Neural progenitor cell (in vitro differentiated cells): ENCODE measurements at regions not wholly inside any gene's neighbourhood (a gene's known extent, or its start where the extent isn't known, plus 50 kb on each side); places are given as distances from the start of the nearest gene placed in this dataset.

Experiments used
- DNase-seq: peaks from one replicate; pipeline ENCODE4 v3.0.0-alpha.2; 2016; ENCODE audit warnings: low spot score
- H2AFZ ChIP-seq: fragments of 200-600 bp; sonication (generic); replicated peaks from 2 replicates; pipeline ENCODE4 v1.6.1; 2016; ENCODE audit warnings: antibody characterized with exemption
- H3F3A ChIP-seq: fragments of 200-600 bp; sonication (generic); 2 replicates; pipeline ENCODE4 v1.6.1; 2016; ENCODE audit warnings: antibody characterized with exemption, low read depth
- H3K27ac ChIP-seq: fragments of 200-600 bp; sonication (generic); 2 replicates; pipeline ENCODE4 v1.5.1; 2016; ENCODE audit warnings: mild to moderate bottlenecking
- H3K27me3 ChIP-seq: fragments of 200-600 bp; sonication (generic); 2 replicates; pipeline ENCODE4 v1.6.1; 2016; ENCODE audit warnings: mild to moderate bottlenecking, moderate library complexity
- H3K36me3 ChIP-seq: fragments of 200-600 bp; sonication (generic); 2 replicates; pipeline ENCODE4 v1.5.1; 2016
- H3K4me1 ChIP-seq: fragments of 200-600 bp; sonication (generic); 2 replicates; pipeline ENCODE4 v1.6.1; 2016; ENCODE audit warnings: mixed run types
- H3K4me2 ChIP-seq: fragments of 200-600 bp; sonication (generic); 2 replicates; pipeline ENCODE4 v1.6.1; 2016
- H3K4me3 ChIP-seq: fragments of 200-600 bp; sonication (generic); 2 replicates; pipeline ENCODE4 v1.5.1; 2016
- H3K79me2 ChIP-seq: fragments of 200-600 bp; sonication (generic); 2 replicates; pipeline ENCODE4 v1.6.1; 2016; ENCODE audit warnings: low read depth
- H3K9ac ChIP-seq: fragments of 200-600 bp; sonication (generic); 2 replicates; pipeline ENCODE4 v1.6.1; 2016
- H3K9me3 ChIP-seq: fragments of 200-600 bp; sonication (generic); 2 replicates; pipeline ENCODE4 v1.5.1; 2016; ENCODE audit warnings: low read depth
- H4K20me1 ChIP-seq: fragments of 200-600 bp; sonication (generic); 2 replicates; pipeline ENCODE4 v1.6.1; 2016; ENCODE audit warnings: low read depth
- H3K27ac Mint-ChIP-seq: 3 replicates; pipeline ENCODE4 v1.8.0; 2021; ENCODE audit warnings: mixed read lengths
- H3K27me3 Mint-ChIP-seq: 2 replicates; pipeline ENCODE4 v1.8.0; 2022; ENCODE audit warnings: low read depth, mild to moderate bottlenecking, inconsistent platforms, moderate library complexity, mixed read lengths; ENCODE audit not compliant: insufficient read depth
- H3K36me3 Mint-ChIP-seq: 3 replicates; pipeline ENCODE4 v1.8.0; 2021; ENCODE audit warnings: mixed read lengths
- H3K4me1 Mint-ChIP-seq: 3 replicates; pipeline ENCODE4 v1.8.0; 2021; ENCODE audit warnings: mixed read lengths
- H3K4me3 Mint-ChIP-seq: 3 replicates; pipeline ENCODE4 v1.8.0; 2021; ENCODE audit warnings: mild to moderate bottlenecking, moderate library complexity, mixed read lengths
- H3K9me3 Mint-ChIP-seq: 3 replicates; pipeline ENCODE4 v1.8.0; 2020; ENCODE audit warnings: mixed read lengths
- EZH2 ChIP-seq: fragments of 200-600 bp; sonication (generic); IDR thresholded peaks from 2 replicates; pipeline ENCODE4 v1.6.1; 2017; ENCODE audit warnings: antibody characterized with exemption, mild to moderate bottlenecking, moderate library complexity
- EZH2phosphoT487 ChIP-seq: fragments of 200-600 bp; sonication (generic); IDR thresholded peaks from 2 replicates; pipeline ENCODE4 v1.6.1; 2017; ENCODE audit warnings: antibody characterized with exemption
- TF ChIP-seq, protein P1 (sequence below): fragments of 200-600 bp; sonication (generic); IDR thresholded peaks from 2 replicates; pipeline ENCODE4 v1.5.1; 2017; ENCODE audit warnings: antibody characterized with exemption, mild to moderate bottlenecking

DNA sequence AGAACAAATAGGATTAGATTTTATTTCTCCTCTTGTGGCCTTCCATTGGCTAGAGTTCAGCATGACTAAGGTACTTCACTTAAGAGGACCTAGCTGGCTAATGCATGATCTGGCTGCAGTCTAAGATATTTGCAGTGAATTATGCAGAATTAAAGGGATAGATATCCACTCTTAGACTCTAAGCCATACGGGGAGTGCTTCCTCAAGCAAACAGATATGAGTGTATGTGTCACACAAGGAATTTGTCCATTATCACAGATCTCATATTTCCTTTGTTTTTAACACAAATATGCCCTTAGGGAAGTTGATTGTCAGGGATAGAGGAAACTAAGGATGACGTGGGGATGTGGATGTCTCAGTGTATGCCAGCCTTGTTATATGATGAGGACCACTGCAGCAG, 88.1 kb upstream of the DHRS4 start:
- no peaks in the 10 kb centered on the region for H3K36me3 Mint-ChIP-seq
- H3F3A ChIP-seq: no peaks in the 10 kb centered on the region
- H3K27ac Mint-ChIP-seq: no peak overlapping the region
- no peak overlapping the region for H3K27ac ChIP-seq
- no peaks in the 10 kb centered on the region for H3K9me3 Mint-ChIP-seq
- peaks cover 4% of the 10 kb centered on the region for H3K9me3 ChIP-seq
- no peak overlapping the region for H3K4me2 ChIP-seq
- no peaks in the 10 kb centered on the region for H3K36me3 ChIP-seq
- H3K4me1 Mint-ChIP-seq: peaks cover 11% of the 10 kb centered on the region
- H3K27me3 Mint-ChIP-seq: peaks cover 2% of the 10 kb centered on the region
- H3K4me3 Mint-ChIP-seq: no peak overlapping the region
- H3K27me3 ChIP-seq: no peaks in the 10 kb centered on the region
- H3K9ac ChIP-seq: no peak overlapping the region
- H3K4me1 ChIP-seq: no peaks in the 10 kb centered on the region
- no peak overlapping the region for H2AFZ ChIP-seq
- TF ChIP-seq, protein P1, sequence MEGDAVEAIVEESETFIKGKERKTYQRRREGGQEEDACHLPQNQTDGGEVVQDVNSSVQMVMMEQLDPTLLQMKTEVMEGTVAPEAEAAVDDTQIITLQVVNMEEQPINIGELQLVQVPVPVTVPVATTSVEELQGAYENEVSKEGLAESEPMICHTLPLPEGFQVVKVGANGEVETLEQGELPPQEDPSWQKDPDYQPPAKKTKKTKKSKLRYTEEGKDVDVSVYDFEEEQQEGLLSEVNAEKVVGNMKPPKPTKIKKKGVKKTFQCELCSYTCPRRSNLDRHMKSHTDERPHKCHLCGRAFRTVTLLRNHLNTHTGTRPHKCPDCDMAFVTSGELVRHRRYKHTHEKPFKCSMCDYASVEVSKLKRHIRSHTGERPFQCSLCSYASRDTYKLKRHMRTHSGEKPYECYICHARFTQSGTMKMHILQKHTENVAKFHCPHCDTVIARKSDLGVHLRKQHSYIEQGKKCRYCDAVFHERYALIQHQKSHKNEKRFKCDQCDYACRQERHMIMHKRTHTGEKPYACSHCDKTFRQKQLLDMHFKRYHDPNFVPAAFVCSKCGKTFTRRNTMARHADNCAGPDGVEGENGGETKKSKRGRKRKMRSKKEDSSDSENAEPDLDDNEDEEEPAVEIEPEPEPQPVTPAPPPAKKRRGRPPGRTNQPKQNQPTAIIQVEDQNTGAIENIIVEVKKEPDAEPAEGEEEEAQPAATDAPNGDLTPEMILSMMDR: no peak
- no peak overlapping the region for H3K4me3 ChIP-seq
- H4K20me1 ChIP-seq: no peaks in the 10 kb centered on the region
- DNase-seq: no peak
- H3K79me2 ChIP-seq: no peaks in the 10 kb centered on the region

- no peak overlapping the region for H3K27ac ChIP-seq
- no peak overlapping the region for H3K4me2 ChIP-seq
- no peak overlapping the region for H3K4me3 ChIP-seq
- no peak overlapping the region for H3K9ac ChIP-seq
- no peaks in the 10 kb centered on the region for H3K9me3 Mint-ChIP-seq
- peaks cover 11% of the 10 kb centered on the region for H3K4me1 Mint-ChIP-seq
- no peak overlapping the region for H2AFZ ChIP-seq
- H3K27ac Mint-ChIP-seq: no peak overlapping the region
- no peaks in the 10 kb centered on the region for H4K20me1 ChIP-seq
- H3K79me2 ChIP-seq: no peaks in the 10 kb centered on the region
- no peak for TF ChIP-seq EZH2phosphoT487
- TF ChIP-seq, protein P1: no peak
- no peak for TF ChIP-seq EZH2
- peaks cover 4% of the 10 kb centered on the region for H3K9me3 ChIP-seq
- no peaks in the 10 kb centered on the region for H3K4me1 ChIP-seq
- no peaks in the 10 kb centered on the region for H3K27me3 ChIP-seq
- H3K36me3 ChIP-seq: no peaks in the 10 kb centered on the region
- no peak overlapping the region for H3K4me3 Mint-ChIP-seq
- no peaks in the 10 kb centered on the region for H3F3A ChIP-seq
- no peaks in the 10 kb centered on the region for H3K36me3 Mint-ChIP-seq
- no peak for DNase-seq
- H3K27me3 Mint-ChIP-seq: peaks cover 2% of the 10 kb centered on the region
Observed at GRCh38 chr14:23866269-23866668, 87.3 kb upstream of the DHRS4 start.

- no peaks in the 10 kb centered on the region for H3K27me3 ChIP-seq
- Mint-ChIP-seq H3K4me1 (peaks cover 8% of the 10 kb centered on the region), H3K36me3 (no peaks in the 10 kb centered on the region), H3K4me3 (no peak overlapping the region), H3K27me3 (peaks cover 2% of the 10 kb centered on the region), H3K27ac (no peak overlapping the region), H3K9me3 (no peaks in the 10 kb centered on the region)
- no peaks in the 10 kb centered on the region for H3K79me2 ChIP-seq
- peaks cover 4% of the 10 kb centered on the region for H3K9me3 ChIP-seq
- no peak overlapping the region for H3K4me3 ChIP-seq
- H4K20me1 ChIP-seq: no peaks in the 10 kb centered on the region
- no peak for DNase-seq
- H3K4me2 ChIP-seq: no peak overlapping the region
- no peak overlapping the region for H3K9ac ChIP-seq
- H3K36me3 ChIP-seq: no peaks in the 10 kb centered on the region
- H3K27ac ChIP-seq: no peak overlapping the region
- no peaks in the 10 kb centered on the region for H3F3A ChIP-seq
- H3K4me1 ChIP-seq: no peaks in the 10 kb centered on the region
- TF ChIP-seq, protein P1: no peak
- no peak for TF ChIP-seq EZH2
- no peak for TF ChIP-seq EZH2phosphoT487
- no peak overlapping the region for H2AFZ ChIP-seq
Observed at GRCh38 chr14:23869078-23869719, 84.4 kb upstream of the DHRS4 start.
